Astrocyte of the hippocampus (primary cell): ENCODE measurements at regions not wholly inside any gene's neighbourhood (a gene's known extent, or its start where the extent isn't known, plus 50 kb on each side); places are given as distances from the start of the nearest gene placed in this dataset.

ENCODE experiments used
- DNase-seq: peaks from one replicate; pipeline ENCODE4 v3.0.0; 2011; ENCODE audit warnings: low read depth, low spot score

GRCh38 chrX:150164971-150165600, 198.0 kb upstream of the MAMLD1 start:
- DNase-seq = no peak

GRCh38 chrX:150165776-150166610, 197.1 kb upstream of the MAMLD1 start:
- DNase-seq = peak; percentile 33

- DNase-seq = no peak
Measured at GRCh38 chrX:150167482-150168324, 195.4 kb upstream of the MAMLD1 start.

GRCh38 chrX:150182161-150182560, 181.0 kb upstream of the MAMLD1 start:
- DNase-seq = no peak

GRCh38 chrX:150184491-150184890, 178.6 kb upstream of the MAMLD1 start:
- no peak for DNase-seq

GRCh38 chrX:150185766-150186165, 177.4 kb upstream of the MAMLD1 start:
- no peak for DNase-seq

GRCh38 chrX:150192816-150193215, 170.3 kb upstream of the MAMLD1 start:
- no peak for DNase-seq

GRCh38 chrX:150196285-150196684, 166.8 kb upstream of the MAMLD1 start:
- DNase-seq = no peak

GRCh38 chrX:150197388-150197787, 165.7 kb upstream of the MAMLD1 start:
- no peak for DNase-seq

GRCh38 chrX:150198776-150199175, 164.3 kb upstream of the MAMLD1 start:
- DNase-seq = peak; percentile 7

- no peak for DNase-seq
Measured at GRCh38 chrX:150199181-150199580, 163.9 kb upstream of the MAMLD1 start.

GRCh38 chrX:150199803-150200202, 163.3 kb upstream of the MAMLD1 start:
- peak; percentile 11 for DNase-seq

- DNase-seq = no peak
Measured at GRCh38 chrX:150200361-150200760, 162.8 kb upstream of the MAMLD1 start.

- peak; percentile 89 for DNase-seq
Measured at GRCh38 chrX:150200820-150201287, 162.3 kb upstream of the MAMLD1 start.

GRCh38 chrX:150201391-150201790, 161.7 kb upstream of the MAMLD1 start:
- DNase-seq = no peak

GRCh38 chrX:150201841-150202240, 161.3 kb upstream of the MAMLD1 start:
- DNase-seq = peak; percentile 7

- no peak for DNase-seq
Measured at GRCh38 chrX:150202641-150203247, 160.4 kb upstream of the MAMLD1 start.

GRCh38 chrX:150203248-150203645, 159.9 kb upstream of the MAMLD1 start:
- DNase-seq = no peak

- no peak for DNase-seq
Measured at GRCh38 chrX:150205011-150205410, 158.1 kb upstream of the MAMLD1 start.

- DNase-seq = no peak
Measured at GRCh38 chrX:150207733-150208132, 155.4 kb upstream of the MAMLD1 start.

- DNase-seq = no peak
Measured at GRCh38 chrX:150211988-150212387, 151.1 kb upstream of the MAMLD1 start.
